Neuronal stem cell (in vitro differentiated cells): ENCODE measurements at regions not wholly inside any gene's neighbourhood (a gene's known extent, or its start where the extent isn't known, plus 50 kb on each side); places are given as distances from the start of the nearest gene placed in this dataset.

Experiments
- DNase-seq: peaks from one replicate; pipeline ENCODE4 v3.0.0-alpha.2; 2013; ENCODE audit warnings: low spot score
- H2AFZ ChIP-seq: one replicate; pipeline ENCODE4 v1.6.1; 2013; ENCODE audit warnings: mild to moderate bottlenecking, low read length, inconsistent platforms
- H2AK5ac ChIP-seq: 2 replicates; pipeline ENCODE4 v1.6.1; 2013; ENCODE audit warnings: low read depth, mild to moderate bottlenecking, inconsistent platforms, low read length, moderate library complexity, mixed read lengths
- H2BK120ac ChIP-seq: 2 replicates; pipeline ENCODE4 v1.6.1; 2013; ENCODE audit warnings: low read depth, mild to moderate bottlenecking, inconsistent platforms, low read length, moderate library complexity, mixed read lengths
- H2BK12ac ChIP-seq: one replicate; pipeline ENCODE4 v1.6.1; 2013; ENCODE audit warnings: low read length, inconsistent platforms
- H2BK15ac ChIP-seq: 2 replicates; pipeline ENCODE4 v1.6.1; 2013; ENCODE audit warnings: mild to moderate bottlenecking, low read length, inconsistent platforms, mixed read lengths
- H2BK5ac ChIP-seq: one replicate; pipeline ENCODE4 v1.6.1; 2013; ENCODE audit warnings: inconsistent platforms, mild to moderate bottlenecking, low read length, moderate library complexity
- H3K14ac ChIP-seq: one replicate; pipeline ENCODE4 v1.6.1; 2013; ENCODE audit warnings: low read length, inconsistent platforms
- H3K18ac ChIP-seq: 2 replicates; pipeline ENCODE4 v1.6.1; 2013; ENCODE audit warnings: low read length, inconsistent platforms
- H3K23ac ChIP-seq: 2 replicates; pipeline ENCODE4 v1.6.1; 2013; ENCODE audit warnings: low read depth, mild to moderate bottlenecking, mixed read lengths, low read length, inconsistent platforms; ENCODE audit not compliant: poor library complexity
- H3K27ac ChIP-seq: replicated peaks from 3 replicates; pipeline ENCODE4 v1.5.1; 2013; ENCODE audit warnings: low read length, inconsistent platforms
- H3K27me3 ChIP-seq, 3 experiments: 2 replicates each; pipeline ENCODE4 v1.6.1; 2013; ENCODE audit warnings: low read length in 3 of 3, mild to moderate bottlenecking in 2 of 3, inconsistent platforms in 1 of 3, low read depth in 1 of 3, mixed read lengths in 1 of 3, moderate library complexity in 1 of 3; ENCODE audit not compliant: control insufficient read depth in 3 of 3, insufficient read depth in 3 of 3
- H3K36me3 ChIP-seq, 2 donors: replicated peaks in 1 of 2; 2 replicates each; pipeline ENCODE4 v1.6.1; 2013; ENCODE audit warnings: low read length in 2 of 2; ENCODE audit not compliant: control insufficient read depth in 2 of 2, insufficient read depth in 2 of 2
- H3K4ac ChIP-seq: 2 replicates; pipeline ENCODE4 v1.6.1; 2013; ENCODE audit warnings: inconsistent platforms, mild to moderate bottlenecking, low read length, moderate library complexity
- H3K4me1 ChIP-seq, 2 donors: 1 replicate in 1 of 2; 2 replicates in 1 of 2; pipeline ENCODE4 v1.6.1; 2013; ENCODE audit warnings: low read length in 2 of 2, low read depth in 1 of 2; ENCODE audit not compliant: control insufficient read depth in 2 of 2, insufficient read depth in 1 of 2
- H3K4me2 ChIP-seq: one replicate; pipeline ENCODE4 v1.6.1; 2013; ENCODE audit warnings: mild to moderate bottlenecking, low read length, inconsistent platforms; ENCODE audit not compliant: insufficient read depth, poor library complexity, severe bottlenecking
- H3K4me3 ChIP-seq, 2 donors: 2 replicates each; pipeline ENCODE4 v1.5.1; 2013; ENCODE audit warnings: low read length in 2 of 2, mild to moderate bottlenecking in 2 of 2, inconsistent platforms in 1 of 2, moderate library complexity in 1 of 2
- H3K79me1 ChIP-seq: one replicate; pipeline ENCODE4 v1.6.1; 2013; ENCODE audit warnings: low read depth, mild to moderate bottlenecking, inconsistent platforms, low read length, moderate library complexity
- H3K9ac ChIP-seq: one replicate; pipeline ENCODE4 v1.6.1; 2013; ENCODE audit warnings: mild to moderate bottlenecking, low read depth, low read length, inconsistent platforms; ENCODE audit not compliant: poor library complexity
- H3K9me3 ChIP-seq, 2 donors: replicated peaks in 1 of 2; 2 replicates each; pipeline versions ENCODE3 to v1.6.1; 2013; ENCODE audit warnings: low read length in 2 of 2, mild to moderate bottlenecking in 2 of 2, inconsistent platforms in 1 of 2, low read depth in 1 of 2, mixed read lengths in 1 of 2, moderate library complexity in 1 of 2; ENCODE audit not compliant: control insufficient read depth in 2 of 2, insufficient read depth in 1 of 2
- H4K8ac ChIP-seq: one replicate; pipeline ENCODE4 v1.6.1; 2013; ENCODE audit warnings: low read depth, mild to moderate bottlenecking, inconsistent platforms, low read length, moderate library complexity
- H4K91ac ChIP-seq: one replicate; pipeline ENCODE4 v1.6.1; 2013; ENCODE audit warnings: low read length, low read depth, mild to moderate bottlenecking, inconsistent platforms; ENCODE audit not compliant: poor library complexity
- WGBS, 2 donors: extraction: QIAGEN DNeasy Blood & Tissue Kit; methylation state at CpG; one replicate each; pipeline ENCODE4 v1.1.7; 2013; ENCODE audit warnings: missing lambda C conversion rate in 2 of 2, mixed read lengths in 1 of 2; ENCODE audit not compliant: insufficient read length in 2 of 2, insufficient replicate concordance in 1 of 2; ENCODE audit errors: extremely low coverage in 2 of 2; 5-methylcytosine and 5-hydroxymethylcytosine counted together

DNA sequence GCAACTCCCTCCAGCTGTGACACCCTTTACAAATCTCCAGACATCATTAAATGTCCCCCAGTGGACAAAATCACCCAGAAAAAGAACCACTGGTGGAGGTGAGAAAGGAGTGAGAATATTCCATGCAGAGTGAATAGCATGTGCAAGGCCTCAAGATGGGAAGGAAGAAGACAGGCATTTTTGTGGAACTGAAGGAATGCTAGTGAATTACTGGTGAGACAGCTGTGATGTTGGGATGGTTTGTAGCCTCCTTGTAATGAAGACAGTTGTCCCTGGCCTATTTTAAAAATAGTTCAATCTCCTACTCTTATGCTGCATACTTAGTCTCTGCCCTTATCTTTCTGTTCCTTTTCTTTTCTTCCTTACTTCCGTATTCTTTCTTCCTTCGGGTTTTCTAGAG is 124.9 kb upstream of the RPS23 start:
- H3K14ac ChIP-seq, result no peak overlapping the region
- no peaks in the 10 kb centered on the region for H3K27me3 ChIP-seq
- peaks cover 1 to 2% of the 10 kb centered on the region in 2 donors for H3K4me1 ChIP-seq
- H2BK120ac ChIP-seq, result no peak overlapping the region
- H2BK5ac ChIP-seq, result no peak overlapping the region
- H3K4me2 ChIP-seq, result no peak overlapping the region
- H3K9ac ChIP-seq, result no peak overlapping the region
- H3K23ac ChIP-seq, result no peak overlapping the region
- H2AFZ ChIP-seq, result no peak overlapping the region
- H2BK15ac ChIP-seq, result no peak overlapping the region
- no peak overlapping the region for H3K4ac ChIP-seq
- DNase-seq, result no peak
- no CpG with 5 or more reads among the region's 2 CpGs for WGBS, 2 donors
- no peaks in the 10 kb centered on the region for H3K79me1 ChIP-seq
- H2AK5ac ChIP-seq, result no peak overlapping the region
- H4K91ac ChIP-seq, result no peak overlapping the region
- no peaks in the 10 kb centered on the region for H3K36me3 ChIP-seq
- no peak overlapping the region for H4K8ac ChIP-seq
- no peak overlapping the region for H3K18ac ChIP-seq
- H2BK12ac ChIP-seq, result no peak overlapping the region
- H3K9me3 ChIP-seq, result peaks cover 0 to 5% of the 10 kb centered on the region in 2 donors
- H3K27ac ChIP-seq, result no peak overlapping the region
- H3K4me3 ChIP-seq, result no peak overlapping the region

DNA sequence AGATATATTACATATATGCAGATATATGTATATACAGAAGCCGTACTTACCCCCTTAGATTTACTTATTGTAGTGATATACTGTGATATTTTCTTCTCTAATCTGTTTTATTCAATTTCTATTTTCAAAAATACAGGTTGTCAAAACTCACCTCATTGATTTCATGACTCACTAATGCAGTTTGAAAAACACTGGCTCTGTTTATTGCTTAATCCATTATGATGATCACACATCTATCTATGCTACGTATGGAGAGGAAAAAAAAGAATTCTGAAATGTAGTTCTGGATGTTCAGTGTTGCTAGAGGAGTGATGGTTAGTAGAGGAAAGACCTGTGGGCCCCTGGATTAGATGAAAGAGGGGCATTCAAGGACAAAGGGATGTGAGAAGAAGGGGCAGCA is 121.0 kb upstream of the RPS23 start:
- Histone ChIP-seq H3K27ac (no peak overlapping the region), H3K27me3 (peaks cover 0 to 2% (median 0%) of the 10 kb centered on the region in 3 experiments), H3K79me1 (no peaks in the 10 kb centered on the region), H4K91ac (no peak overlapping the region), H3K18ac (no peak overlapping the region), H3K4me3 (no peak overlapping the region), H2BK5ac (no peak overlapping the region), H3K9ac (no peak overlapping the region), H2AK5ac (no peak overlapping the region), H3K4me1 (peaks cover 0 to 2% of the 10 kb centered on the region in 2 donors), H3K4me2 (no peak overlapping the region), H4K8ac (no peak overlapping the region), H3K4ac (no peak overlapping the region), H2AFZ (no peak overlapping the region), H3K36me3 (no peaks in the 10 kb centered on the region), H2BK12ac (no peak overlapping the region), H3K23ac (no peak overlapping the region), H3K9me3 (peaks cover 0 to 3% of the 10 kb centered on the region in 2 donors), H3K14ac (no peak overlapping the region), H2BK15ac (no peak overlapping the region), H2BK120ac (no peak overlapping the region)
- no peak for DNase-seq
- WGBS, 2 donors, result no CpG with 5 or more reads among the region's 2 CpGs

DNA sequence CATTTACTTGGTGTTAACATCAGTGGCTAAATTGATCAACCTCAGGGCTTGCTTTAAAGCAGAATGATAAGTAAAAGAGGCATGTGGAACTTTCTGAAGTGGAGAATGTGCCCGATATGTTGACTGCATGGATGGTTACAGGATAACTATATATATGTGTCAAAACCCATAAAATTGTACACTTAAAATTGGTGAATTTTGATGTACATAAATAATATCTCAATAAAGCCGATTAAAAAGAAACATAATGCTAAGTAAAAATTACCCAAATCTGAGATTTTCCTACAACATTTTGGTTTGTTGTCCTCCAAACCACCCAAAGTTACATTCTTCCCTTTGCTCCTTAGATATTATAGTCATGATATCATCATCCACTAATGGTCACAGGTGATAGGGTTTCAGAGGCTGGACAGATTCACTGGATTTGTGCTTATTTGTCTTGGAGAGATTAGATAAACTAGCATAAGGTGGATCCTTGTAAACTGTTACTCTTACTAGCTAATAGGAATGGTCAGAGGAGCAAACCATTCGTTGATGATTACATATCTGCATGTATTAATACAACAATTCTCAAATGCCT is 119.7 kb upstream of the RPS23 start:
- no peak overlapping the region for H2BK5ac ChIP-seq
- H3K14ac ChIP-seq, result no peak overlapping the region
- no peak overlapping the region for H3K9ac ChIP-seq
- H2BK15ac ChIP-seq, result no peak overlapping the region
- no peak overlapping the region for H2AK5ac ChIP-seq
- H3K27ac ChIP-seq, result no peak overlapping the region
- whole genome bisulfite sequencing, 2 donors, result no CpG with 5 or more reads among the region's 3 CpGs
- H2BK120ac ChIP-seq, result no peak overlapping the region
- H3K9me3 ChIP-seq, result no peaks in the 10 kb centered on the region
- no peak for DNase-seq
- no peaks in the 10 kb centered on the region for H3K79me1 ChIP-seq
- H3K4me2 ChIP-seq, result no peak overlapping the region
- no peak overlapping the region for H3K23ac ChIP-seq
- no peak overlapping the region for H3K4me3 ChIP-seq
- H2AFZ ChIP-seq, result no peak overlapping the region
- peaks cover 0 to 2% of the 10 kb centered on the region in 2 donors for H3K4me1 ChIP-seq
- H3K18ac ChIP-seq, result no peak overlapping the region
- H2BK12ac ChIP-seq, result no peak overlapping the region
- H3K27me3 ChIP-seq, result peaks cover 0 to 2% (median 0%) of the 10 kb centered on the region in 3 experiments
- H4K91ac ChIP-seq, result no peak overlapping the region
- H3K36me3 ChIP-seq, result no peaks in the 10 kb centered on the region
- no peak overlapping the region for H4K8ac ChIP-seq
- H3K4ac ChIP-seq, result no peak overlapping the region

DNA sequence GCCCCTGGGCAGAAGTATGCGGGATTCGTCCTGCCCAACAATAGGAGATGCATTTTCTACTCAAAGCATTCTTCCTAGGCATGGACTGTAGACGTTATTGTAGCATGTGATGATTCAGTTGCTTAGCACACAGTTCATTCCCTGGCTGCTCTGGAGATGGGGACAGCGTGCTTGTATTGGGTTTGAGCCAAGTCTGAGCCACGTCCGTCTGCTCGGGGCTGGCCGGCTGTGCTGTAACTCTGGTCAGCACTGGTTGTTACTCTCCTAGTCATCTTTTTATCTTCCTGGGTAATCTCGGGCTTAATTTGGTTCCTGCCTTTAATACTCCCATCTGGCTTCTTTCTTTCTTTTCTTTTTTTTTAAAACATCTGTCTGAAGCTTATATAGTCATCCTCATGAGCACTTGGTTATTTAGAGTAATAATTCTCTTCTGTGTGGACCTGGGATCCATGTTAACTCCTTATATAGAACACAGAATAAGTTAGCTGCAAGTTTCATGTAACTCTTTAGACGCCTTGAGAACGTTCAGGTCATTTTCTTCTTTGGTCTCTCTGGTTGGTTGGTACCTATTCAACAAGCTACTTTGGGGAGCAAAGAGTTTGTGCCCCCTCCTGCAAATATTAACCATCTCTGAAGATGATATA is 118.8 kb upstream of the RPS23 start:
- H2AFZ ChIP-seq, result peak overlapping the region; percentile 68
- H3K4me1 ChIP-seq, result peaks cover 0 to 2% of the 10 kb centered on the region in 2 donors
- H3K9me3 ChIP-seq, result no peaks in the 10 kb centered on the region
- H3K36me3 ChIP-seq, result no peaks in the 10 kb centered on the region
- H3K4ac ChIP-seq, result no peak overlapping the region
- H2BK12ac ChIP-seq, result no peak overlapping the region
- H3K18ac ChIP-seq, result peak overlapping the region; percentile 86
- no peak for DNase-seq
- H3K23ac ChIP-seq, result no peak overlapping the region
- no peak overlapping the region for H4K8ac ChIP-seq
- H4K91ac ChIP-seq, result no peak overlapping the region
- no peak overlapping the region for H2AK5ac ChIP-seq
- no peak overlapping the region for H3K27ac ChIP-seq
- no peak overlapping the region for H2BK5ac ChIP-seq
- H3K4me2 ChIP-seq, result no peak overlapping the region
- WGBS, 2 donors, result no CpG with 5 or more reads among the region's 11 CpGs
- no peak overlapping the region for H3K9ac ChIP-seq
- no peak overlapping the region for H2BK15ac ChIP-seq
- peaks cover 0 to 2% (median 0%) of the 10 kb centered on the region in 3 experiments for H3K27me3 ChIP-seq
- no peak overlapping the region for H2BK120ac ChIP-seq
- no peak overlapping the region for H3K4me3 ChIP-seq
- no peak overlapping the region for H3K14ac ChIP-seq
- H3K79me1 ChIP-seq, result no peaks in the 10 kb centered on the region
